ENCODE measurements at regions not wholly inside any gene's neighbourhood (a gene's known extent, or its start where the extent isn't known, plus 50 kb on each side); places are given as distances from the start of the nearest gene placed in this dataset.
"Not testable (repeated sequence)": the region's sequence is repeated elsewhere in the genome, so short reads cannot be mapped to it uniquely, and the experiment has no call there.

- no peak for DNase-seq
- Mint-ChIP-seq H3K4me3 (no peak overlapping the region), H3K36me3 (ENCODE audit: low read depth) (no peaks in the 10 kb centered on the region), H3K4me1 (ENCODE audit: low read depth) (peaks cover 10% of the 10 kb centered on the region), H3K9me3 (peaks cover 2% of the 10 kb centered on the region), H3K27me3 (peaks cover 7% of the 10 kb centered on the region), H3K27ac (no peak overlapping the region)
- intact Hi-C loops (cut with DNase I, micrococcal nuclease) = no loop called here
- Histone ChIP-seq H3K36me3 (ENCODE audit: insufficient read depth, low read length) (no peaks in the 10 kb centered on the region), H3K27me3 (ENCODE audit: control insufficient read depth in 1 of 2, insufficient read depth in 2 of 2, low read length in 2 of 2) (peaks cover under 1 to 11% of the 10 kb centered on the region in 2 experiments), H3K9me3 (ENCODE audit: control insufficient read depth in 1 of 2, insufficient read depth in 1 of 2, low read length in 2 of 2) (peaks cover 0 to 12% of the 10 kb centered on the region in 2 experiments), H3K4me3 (ENCODE audit: low read length) (no peak overlapping the region), H3K4me1 (ENCODE audit: insufficient read depth, low read length) (peaks cover 4% of the 10 kb centered on the region), H3K27ac (ENCODE audit: low read depth in 1 of 2, low read length in 2 of 2) (no peak overlapping the region)
- ChIA-PET POLR2A (no interaction called here), CTCF (no interaction called here)
- TF ChIP-seq, protein P1, sequence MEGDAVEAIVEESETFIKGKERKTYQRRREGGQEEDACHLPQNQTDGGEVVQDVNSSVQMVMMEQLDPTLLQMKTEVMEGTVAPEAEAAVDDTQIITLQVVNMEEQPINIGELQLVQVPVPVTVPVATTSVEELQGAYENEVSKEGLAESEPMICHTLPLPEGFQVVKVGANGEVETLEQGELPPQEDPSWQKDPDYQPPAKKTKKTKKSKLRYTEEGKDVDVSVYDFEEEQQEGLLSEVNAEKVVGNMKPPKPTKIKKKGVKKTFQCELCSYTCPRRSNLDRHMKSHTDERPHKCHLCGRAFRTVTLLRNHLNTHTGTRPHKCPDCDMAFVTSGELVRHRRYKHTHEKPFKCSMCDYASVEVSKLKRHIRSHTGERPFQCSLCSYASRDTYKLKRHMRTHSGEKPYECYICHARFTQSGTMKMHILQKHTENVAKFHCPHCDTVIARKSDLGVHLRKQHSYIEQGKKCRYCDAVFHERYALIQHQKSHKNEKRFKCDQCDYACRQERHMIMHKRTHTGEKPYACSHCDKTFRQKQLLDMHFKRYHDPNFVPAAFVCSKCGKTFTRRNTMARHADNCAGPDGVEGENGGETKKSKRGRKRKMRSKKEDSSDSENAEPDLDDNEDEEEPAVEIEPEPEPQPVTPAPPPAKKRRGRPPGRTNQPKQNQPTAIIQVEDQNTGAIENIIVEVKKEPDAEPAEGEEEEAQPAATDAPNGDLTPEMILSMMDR (IDR thresholded peaks at IDR 0.05) = no peak
- no peak for ATAC-seq (ENCODE audit: poor library complexity)
Measured at GRCh38 chr1:117714546-117714945, 108.7 kb downstream of the TENT5C start.

- ATAC-seq (ENCODE audit: poor library complexity) = not testable (repeated sequence)
Measured at GRCh38 chr1:117716030-117716429, 110.2 kb downstream of the TENT5C start.

GRCh38 chr1:117717980-117718379 lies 112.1 kb downstream of the TENT5C start:
- H3K36me3 ChIP-seq (ENCODE audit: insufficient read depth, low read length); CTCF ChIA-PET; H3K4me1 ChIP-seq (ENCODE audit: insufficient read depth, low read length); POLR2A ChIA-PET; H3K4me3 ChIP-seq (ENCODE audit: low read length); ATAC-seq (ENCODE audit: poor library complexity); DNase-seq; H3K27ac Mint-ChIP-seq; H3K27me3 ChIP-seq (ENCODE audit: control insufficient read depth in 1 of 2, insufficient read depth in 2 of 2, low read length in 2 of 2); H3K4me3 Mint-ChIP-seq; H3K9me3 Mint-ChIP-seq; H3K36me3 Mint-ChIP-seq (ENCODE audit: low read depth); H3K27ac ChIP-seq (ENCODE audit: low read depth in 1 of 2, low read length in 2 of 2); intact Hi-C loops (cut with DNase I, micrococcal nuclease): not testable (repeated sequence)
- peaks cover 0 to 21% of the 10 kb centered on the region in 2 experiments for H3K9me3 ChIP-seq (ENCODE audit: control insufficient read depth in 1 of 2, insufficient read depth in 1 of 2, low read length in 2 of 2)
- Mint-ChIP-seq H3K4me1 (ENCODE audit: low read depth) (peaks cover 15% of the 10 kb centered on the region), H3K27me3 (peaks cover 14% of the 10 kb centered on the region)

More at GRCh38 chr1:117716030-117716429, 110.2 kb downstream of the TENT5C start:
- peaks cover 10% of the 10 kb centered on the region for H3K27me3 Mint-ChIP-seq
- H3K27ac Mint-ChIP-seq; H3K4me3 ChIP-seq (ENCODE audit: low read length); H3K4me3 Mint-ChIP-seq; POLR2A ChIA-PET; H3K4me1 ChIP-seq (ENCODE audit: insufficient read depth, low read length); DNase-seq; H3K9me3 Mint-ChIP-seq; H3K36me3 ChIP-seq (ENCODE audit: insufficient read depth, low read length); H3K27ac ChIP-seq (ENCODE audit: low read depth in 1 of 2, low read length in 2 of 2); intact Hi-C loops (cut with DNase I, micrococcal nuclease); CTCF ChIA-PET; H3K36me3 Mint-ChIP-seq (ENCODE audit: low read depth): not testable (repeated sequence)
- H3K4me1 Mint-ChIP-seq (ENCODE audit: low read depth) = peaks cover 15% of the 10 kb centered on the region
- H3K27me3 ChIP-seq (ENCODE audit: control insufficient read depth in 1 of 2, insufficient read depth in 2 of 2, low read length in 2 of 2) = peaks cover 0 to 11% of the 10 kb centered on the region in 2 experiments
- H3K9me3 ChIP-seq (ENCODE audit: control insufficient read depth in 1 of 2, insufficient read depth in 1 of 2, low read length in 2 of 2) = peaks cover 0 to 18% of the 10 kb centered on the region in 2 experiments

- H3K9me3 Mint-ChIP-seq; H3K36me3 ChIP-seq (ENCODE audit: insufficient read depth, low read length); intact Hi-C loops (cut with DNase I, micrococcal nuclease); H3K4me3 ChIP-seq (ENCODE audit: low read length); POLR2A ChIA-PET; H3K27ac ChIP-seq (ENCODE audit: low read depth in 1 of 2, low read length in 2 of 2); H3K36me3 Mint-ChIP-seq (ENCODE audit: low read depth); H3K27ac Mint-ChIP-seq; H3K4me3 Mint-ChIP-seq; DNase-seq; H3K27me3 ChIP-seq (ENCODE audit: control insufficient read depth in 1 of 2, insufficient read depth in 2 of 2, low read length in 2 of 2); H3K4me1 ChIP-seq (ENCODE audit: insufficient read depth, low read length); CTCF ChIA-PET: not testable (repeated sequence)
- peaks cover 15% of the 10 kb centered on the region for H3K27me3 Mint-ChIP-seq
- H3K9me3 ChIP-seq (ENCODE audit: control insufficient read depth in 1 of 2, insufficient read depth in 1 of 2, low read length in 2 of 2) = peaks cover 0 to 21% of the 10 kb centered on the region in 2 experiments
- ATAC-seq (ENCODE audit: poor library complexity) = peak; percentile 21
- H3K4me1 Mint-ChIP-seq (ENCODE audit: low read depth) = peaks cover 15% of the 10 kb centered on the region
Measured at GRCh38 chr1:117718596-117718995, 112.7 kb downstream of the TENT5C start.

Measured in CD4-positive, alpha-beta T cell (primary cell).